ENCODE measurements at regions not wholly inside any gene's neighbourhood (a gene's known extent, or its start where the extent isn't known, plus 50 kb on each side); places are given as distances from the start of the nearest gene placed in this dataset.
A peak's percentile ranks its signal among the peaks of the same experiment; 100 is the strongest.

DNA sequence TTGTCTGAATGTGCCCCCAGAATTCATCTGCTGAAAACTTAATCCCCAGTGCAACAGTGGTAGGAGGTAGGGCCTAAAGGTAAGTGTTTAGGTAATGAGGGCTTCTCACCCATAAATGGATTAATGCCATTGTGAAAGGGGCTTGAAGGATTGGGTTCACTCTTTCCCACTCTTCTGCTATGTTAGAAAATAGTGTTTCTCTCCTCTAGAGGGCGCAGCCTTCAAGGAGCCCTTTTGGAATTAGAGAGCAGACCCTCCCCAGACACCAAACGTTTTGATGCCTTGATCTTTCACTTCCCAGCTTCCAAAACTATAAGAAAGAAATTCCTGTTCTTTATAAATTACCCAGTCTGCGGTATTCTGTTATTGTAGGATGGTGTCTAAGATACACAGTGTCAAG, 706.4 kb downstream of the SMARCA1 start:
- no TSS peak for BruUV-seq (replicated peaks)
- Histone ChIP-seq H3K4me2 (ENCODE audit: low read length) (no peak overlapping the region), H3K79me2 (ENCODE audit: low read length) (no peaks in the 10 kb centered on the region), H3K36me3 (ENCODE audit: low read depth, low read length) (no peaks in the 10 kb centered on the region), H3K4me3 (ENCODE audit: low read length) (no peak overlapping the region), H3K9me2 (replicated peaks; ENCODE audit: low read length) (no peaks in the 10 kb centered on the region), H3K27ac (ENCODE audit: low read length) (no peak overlapping the region), H3F3A (ENCODE audit: low read length, unreplicated experiment) (no peaks in the 10 kb centered on the region), H2AFZ (ENCODE audit: low read length) (no peak overlapping the region), H3K9ac (ENCODE audit: low read length) (no peak overlapping the region), H3K9me3 (ENCODE audit: low read length) (no peaks in the 10 kb centered on the region), H4K20me1 (ENCODE audit: low read length) (no peaks in the 10 kb centered on the region), H3K27me3 (ENCODE audit: low read length) (no peaks in the 10 kb centered on the region), H3K4me1 (ENCODE audit: insufficient read depth, low read length) (no peaks in the 10 kb centered on the region)
- CTCF ChIA-PET: no interaction called here
- ATAC-seq (no peak), DNase-seq (peak; percentile 7)
- TF ChIP-seq, protein P1, sequence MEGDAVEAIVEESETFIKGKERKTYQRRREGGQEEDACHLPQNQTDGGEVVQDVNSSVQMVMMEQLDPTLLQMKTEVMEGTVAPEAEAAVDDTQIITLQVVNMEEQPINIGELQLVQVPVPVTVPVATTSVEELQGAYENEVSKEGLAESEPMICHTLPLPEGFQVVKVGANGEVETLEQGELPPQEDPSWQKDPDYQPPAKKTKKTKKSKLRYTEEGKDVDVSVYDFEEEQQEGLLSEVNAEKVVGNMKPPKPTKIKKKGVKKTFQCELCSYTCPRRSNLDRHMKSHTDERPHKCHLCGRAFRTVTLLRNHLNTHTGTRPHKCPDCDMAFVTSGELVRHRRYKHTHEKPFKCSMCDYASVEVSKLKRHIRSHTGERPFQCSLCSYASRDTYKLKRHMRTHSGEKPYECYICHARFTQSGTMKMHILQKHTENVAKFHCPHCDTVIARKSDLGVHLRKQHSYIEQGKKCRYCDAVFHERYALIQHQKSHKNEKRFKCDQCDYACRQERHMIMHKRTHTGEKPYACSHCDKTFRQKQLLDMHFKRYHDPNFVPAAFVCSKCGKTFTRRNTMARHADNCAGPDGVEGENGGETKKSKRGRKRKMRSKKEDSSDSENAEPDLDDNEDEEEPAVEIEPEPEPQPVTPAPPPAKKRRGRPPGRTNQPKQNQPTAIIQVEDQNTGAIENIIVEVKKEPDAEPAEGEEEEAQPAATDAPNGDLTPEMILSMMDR (conservative IDR thresholded peaks at IDR 0.05; ENCODE audit: low read depth, low read length): peak; percentile 39
- TF ChIP-seq EZH2phosphoT487 (IDR thresholded peaks at IDR 0.05; ENCODE audit: borderline replicate concordance, low read length): no peak
- intact Hi-C loops (cut with micrococcal nuclease): no loop called here
- POLR2A ChIA-PET (ENCODE audit: unreplicated experiment): no interaction called here

DNA sequence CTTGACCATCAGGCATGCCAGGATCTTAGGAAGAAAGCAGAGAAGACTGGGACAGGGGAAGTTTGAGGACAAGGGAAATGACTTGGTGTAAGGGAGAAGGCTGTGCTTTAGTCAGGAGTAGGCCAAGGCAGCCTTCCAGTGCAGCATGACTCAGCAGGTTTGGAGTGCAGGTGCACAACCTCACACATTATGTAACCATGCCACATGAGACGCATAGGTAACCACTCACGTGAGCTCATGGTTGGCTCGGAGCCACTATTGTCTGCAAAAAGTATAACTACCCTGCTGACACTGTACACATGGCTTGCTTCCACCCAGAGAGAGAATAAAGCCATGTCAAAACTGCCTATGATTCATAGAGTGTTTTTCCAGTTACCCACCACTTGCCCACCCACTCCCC, 715.9 kb downstream of the SMARCA1 start:
- DNase-seq: no peak

GRCh38 chrX:128805236-128805635, 718.1 kb downstream of the SMARCA1 start:
- ATAC-seq (no peak), DNase-seq (no peak)
- H3K79me2 ChIP-seq (ENCODE audit: low read length): no peaks in the 10 kb centered on the region
- H3K27me3 ChIP-seq (ENCODE audit: low read length): no peaks in the 10 kb centered on the region
- H4K20me1 ChIP-seq (ENCODE audit: low read length): no peaks in the 10 kb centered on the region
- H3K9ac ChIP-seq (ENCODE audit: low read length): no peak overlapping the region
- ChIA-PET POLR2A (ENCODE audit: unreplicated experiment) (no interaction called here), CTCF (no interaction called here)
- H3K27ac ChIP-seq (ENCODE audit: low read length): no peak overlapping the region
- H2AFZ ChIP-seq (ENCODE audit: low read length): no peak overlapping the region
- no peaks in the 10 kb centered on the region for H3K9me2 ChIP-seq (replicated peaks; ENCODE audit: low read length)
- H3F3A ChIP-seq (ENCODE audit: low read length, unreplicated experiment): no peaks in the 10 kb centered on the region
- intact Hi-C loops (cut with micrococcal nuclease): no loop called here
- no peak overlapping the region for H3K4me3 ChIP-seq (ENCODE audit: low read length)
- no peaks in the 10 kb centered on the region for H3K9me3 ChIP-seq (ENCODE audit: low read length)
- no TSS peak for BruUV-seq (replicated peaks)
- no peaks in the 10 kb centered on the region for H3K36me3 ChIP-seq (ENCODE audit: low read depth, low read length)
- no peak overlapping the region for H3K4me2 ChIP-seq (ENCODE audit: low read length)
- TF ChIP-seq, protein P1 (conservative IDR thresholded peaks at IDR 0.05; ENCODE audit: low read depth, low read length): no peak
- TF ChIP-seq EZH2 (IDR thresholded peaks at IDR 0.05; ENCODE audit: low read length, unreplicated experiment): no peak
- TF ChIP-seq EZH2phosphoT487 (IDR thresholded peaks at IDR 0.05; ENCODE audit: borderline replicate concordance, low read length): no peak
- H3K4me1 ChIP-seq (ENCODE audit: insufficient read depth, low read length): no peaks in the 10 kb centered on the region

More for the DNA sequence above, 715.9 kb downstream of the SMARCA1 start:
- Histone ChIP-seq H3F3A (ENCODE audit: low read length, unreplicated experiment) (no peaks in the 10 kb centered on the region), H3K27ac (ENCODE audit: low read length) (no peak overlapping the region), H3K9me2 (replicated peaks; ENCODE audit: low read length) (no peaks in the 10 kb centered on the region), H3K4me2 (ENCODE audit: low read length) (no peak overlapping the region), H3K9me3 (ENCODE audit: low read length) (no peaks in the 10 kb centered on the region), H3K36me3 (ENCODE audit: low read depth, low read length) (no peaks in the 10 kb centered on the region), H3K27me3 (ENCODE audit: low read length) (no peaks in the 10 kb centered on the region), H3K4me1 (ENCODE audit: insufficient read depth, low read length) (no peaks in the 10 kb centered on the region), H3K9ac (ENCODE audit: low read length) (no peak overlapping the region), H4K20me1 (ENCODE audit: low read length) (no peaks in the 10 kb centered on the region), H3K4me3 (ENCODE audit: low read length) (no peak overlapping the region), H3K79me2 (ENCODE audit: low read length) (no peaks in the 10 kb centered on the region), H2AFZ (ENCODE audit: low read length) (no peak overlapping the region)
- intact Hi-C loops (cut with micrococcal nuclease): no loop called here
- POLR2A ChIA-PET (ENCODE audit: unreplicated experiment): no interaction called here
- CTCF ChIA-PET: no interaction called here
- no peak for ATAC-seq
- BruUV-seq (replicated peaks): no TSS peak
- TF ChIP-seq EZH2phosphoT487 (IDR thresholded peaks at IDR 0.05; ENCODE audit: borderline replicate concordance, low read length): no peak
- TF ChIP-seq EZH2 (IDR thresholded peaks at IDR 0.05; ENCODE audit: low read length, unreplicated experiment): no peak
- TF ChIP-seq, protein P1 (conservative IDR thresholded peaks at IDR 0.05; ENCODE audit: low read depth, low read length): no peak
